Mammary epithelial cell (primary cell): ENCODE measurements at regions not wholly inside any gene's neighbourhood (a gene's known extent, or its start where the extent isn't known, plus 50 kb on each side); places are given as distances from the start of the nearest gene placed in this dataset.

ENCODE experiments used
- EZH2 ChIP-seq: IDR thresholded peaks from 2 replicates; pipeline ENCODE4 v1.6.1; 2012; ENCODE audit warnings: low read length, inconsistent platforms, borderline replicate concordance
- TF ChIP-seq, protein P1 (sequence below), 2 donors: IDR thresholded peaks in 1 of 2; conservative IDR thresholded peaks in 1 of 2; 2 replicates each; pipeline ENCODE4 v1.5.1; 2011 to 2012; ENCODE audit warnings: inconsistent platforms in 2 of 2, low read length in 2 of 2, mild to moderate bottlenecking in 2 of 2, control low read depth in 1 of 2, low read depth in 1 of 2; ENCODE audit not compliant: insufficient read depth in 1 of 2; ENCODE audit errors: extremely low read depth in 1 of 2

DNA sequence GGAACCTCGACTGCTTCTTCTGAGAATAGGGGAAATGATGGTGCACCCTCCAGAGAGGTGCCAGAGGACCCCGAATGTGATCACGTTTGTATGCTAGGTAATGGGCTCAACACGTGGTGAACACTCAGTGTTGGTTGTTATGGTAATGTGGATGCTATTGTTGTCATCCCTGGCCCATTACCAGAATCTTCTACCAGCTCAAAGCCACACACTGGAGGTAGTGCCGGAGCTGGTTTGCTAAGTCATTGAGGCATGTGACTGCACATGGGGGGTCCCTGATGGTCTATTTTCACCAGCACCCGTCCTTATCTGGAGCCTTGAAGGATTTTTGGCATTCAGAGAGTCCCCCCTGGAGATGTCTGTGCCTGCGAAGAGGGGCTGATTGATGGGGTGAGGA lies 119.1 kb upstream of the CD82 start:
- TF ChIP-seq, protein P1, sequence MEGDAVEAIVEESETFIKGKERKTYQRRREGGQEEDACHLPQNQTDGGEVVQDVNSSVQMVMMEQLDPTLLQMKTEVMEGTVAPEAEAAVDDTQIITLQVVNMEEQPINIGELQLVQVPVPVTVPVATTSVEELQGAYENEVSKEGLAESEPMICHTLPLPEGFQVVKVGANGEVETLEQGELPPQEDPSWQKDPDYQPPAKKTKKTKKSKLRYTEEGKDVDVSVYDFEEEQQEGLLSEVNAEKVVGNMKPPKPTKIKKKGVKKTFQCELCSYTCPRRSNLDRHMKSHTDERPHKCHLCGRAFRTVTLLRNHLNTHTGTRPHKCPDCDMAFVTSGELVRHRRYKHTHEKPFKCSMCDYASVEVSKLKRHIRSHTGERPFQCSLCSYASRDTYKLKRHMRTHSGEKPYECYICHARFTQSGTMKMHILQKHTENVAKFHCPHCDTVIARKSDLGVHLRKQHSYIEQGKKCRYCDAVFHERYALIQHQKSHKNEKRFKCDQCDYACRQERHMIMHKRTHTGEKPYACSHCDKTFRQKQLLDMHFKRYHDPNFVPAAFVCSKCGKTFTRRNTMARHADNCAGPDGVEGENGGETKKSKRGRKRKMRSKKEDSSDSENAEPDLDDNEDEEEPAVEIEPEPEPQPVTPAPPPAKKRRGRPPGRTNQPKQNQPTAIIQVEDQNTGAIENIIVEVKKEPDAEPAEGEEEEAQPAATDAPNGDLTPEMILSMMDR (conservative IDR thresholded peaks at IDR 0.05 in 1 of 2, IDR thresholded peaks at IDR 0.05 in 1 of 2; ENCODE audit: extremely low read depth in 1 of 2, insufficient read depth in 1 of 2, low read depth in 1 of 2, low read length in 2 of 2) = no peak
- no peak for TF ChIP-seq EZH2
